ENCODE measurements at regions not wholly inside any gene's neighbourhood (a gene's known extent, or its start where the extent isn't known, plus 50 kb on each side); places are given as distances from the start of the nearest gene placed in this dataset.

- BruUV-seq (replicated peaks), result no TSS peak
- H3K9me3 ChIP-seq (ENCODE audit: control insufficient read depth in 1 of 2, insufficient read depth in 1 of 2, low read depth in 1 of 2, low read length in 2 of 2), result no peaks in the 10 kb centered on the region
- no peak for DNase-seq (ENCODE audit: low read depth, low spot score)
- H3K4me1 ChIP-seq (ENCODE audit: control insufficient read depth in 1 of 2, insufficient read depth in 2 of 2, low read length in 2 of 2), result peaks cover 0 to 6% of the 10 kb centered on the region in 2 experiments; a peak in 1 of 4 replicates
- H3K9me2 ChIP-seq (ENCODE audit: insufficient read depth), result no peaks in the 10 kb centered on the region
- no peaks in the 10 kb centered on the region for H3K27me3 ChIP-seq (ENCODE audit: insufficient read depth, low read length)
- RAD21 ChIA-PET (ENCODE audit: low non-redundant PET in 1 of 2, low total read pairs in 2 of 2, uncharacterized antibody in 2 of 2, unreplicated experiment in 2 of 2), result no interaction called here
- H3K4me3 ChIP-seq (replicated peaks in 1 of 2; ENCODE audit: low read depth in 1 of 2, low read length in 2 of 2), result no peak overlapping the region
- POLR2A ChIA-PET, result no interaction called here
- no peak overlapping the region for H3K9ac ChIP-seq (ENCODE audit: low read length)
- H3K36me3 ChIP-seq (ENCODE audit: control insufficient read depth in 1 of 2, insufficient read depth in 2 of 2, low read length in 2 of 2), result no peaks in the 10 kb centered on the region
- intact Hi-C loops (cut with micrococcal nuclease), result no loop called here
- H3K27ac ChIP-seq (ENCODE audit: low read depth, low read length), result no peak overlapping the region
- CTCF ChIA-PET, result no interaction called here
- H3K79me2 ChIP-seq (ENCODE audit: insufficient read depth, low read length), result no peaks in the 10 kb centered on the region
- no peaks in the 10 kb centered on the region for H4K20me1 ChIP-seq (ENCODE audit: insufficient read depth)
- no peak overlapping the region for H2AFZ ChIP-seq (ENCODE audit: low read depth, low read length, poor library complexity, severe bottlenecking)
- TF ChIP-seq EZH2phosphoT487 (IDR thresholded peaks at IDR 0.05; ENCODE audit: borderline replicate concordance), result no peak
- TF ChIP-seq ZFX (IDR thresholded peaks at IDR 0.05), result no peak
- no peak for TF ChIP-seq MAX (IDR thresholded peaks at IDR 0.05)
- no peak for TF ChIP-seq SP1 (IDR thresholded peaks at IDR 0.05; ENCODE audit: low read depth)
- no peak for TF ChIP-seq POLR2AphosphoS5 (IDR thresholded peaks at IDR 0.05; ENCODE audit: low read depth, low read length)
- no peak for TF ChIP-seq REST (IDR thresholded peaks at IDR 0.05; ENCODE audit: low read depth)
- no peak for TF ChIP-seq CEBPB (IDR thresholded peaks at IDR 0.05; ENCODE audit: low read depth)
- TF ChIP-seq TCF7L2 (IDR thresholded peaks at IDR 0.05; ENCODE audit: borderline replicate concordance, extremely low read depth, insufficient read depth, insufficient read length), result no peak
- TF ChIP-seq FOSL1 (IDR thresholded peaks at IDR 0.05; ENCODE audit: low read depth), result no peak
- TF ChIP-seq SIN3A (IDR thresholded peaks at IDR 0.05; ENCODE audit: low read depth), result no peak
- no peak for TF ChIP-seq POLR2A (IDR thresholded peaks at IDR 0.05; ENCODE audit: borderline replicate concordance, extremely low read depth, insufficient read depth, insufficient read length)
- TF ChIP-seq ELF1 (IDR thresholded peaks at IDR 0.05; ENCODE audit: borderline replicate concordance, low read depth), result no peak
- TF ChIP-seq ATF3 (IDR thresholded peaks at IDR 0.05), result no peak
- TF ChIP-seq ZBTB33 (IDR thresholded peaks at IDR 0.05; ENCODE audit: extremely low read depth, insufficient replicate concordance, low read length), result no peak
- no peak for TF ChIP-seq ZNF274 (IDR thresholded peaks at IDR 0.05; ENCODE audit: low read depth, low read length)
- no peak for TF ChIP-seq EZH2 (IDR thresholded peaks at IDR 0.05)
- no peak for TF ChIP-seq RAD21 (IDR thresholded peaks at IDR 0.05; ENCODE audit: low read depth)
- TF ChIP-seq CBX3 (IDR thresholded peaks at IDR 0.05; ENCODE audit: low read depth), result no peak
- H3K4me2 ChIP-seq (ENCODE audit: low read length), result no peak overlapping the region
- ATAC-seq, result no peak
These were observed 53.0 kb upstream of the KLF4 start for GRCh38 chr9:107542411-107543157.

All from HCT116 (cell line).